ENCODE measurements at regions not wholly inside any gene's neighbourhood (a gene's known extent, or its start where the extent isn't known, plus 50 kb on each side); places are given as distances from the start of the nearest gene placed in this dataset.

GRCh38 chr16:17023606-17024005 lies 447.2 kb downstream of the XYLT1 start:
- H3K9ac ChIP-seq: no peak overlapping the region
- H3K27ac ChIP-seq: no peak overlapping the region
- no peak overlapping the region for H2AFZ ChIP-seq (replicated peaks)
- H3K9me3 ChIP-seq (ENCODE audit: low read depth): no peaks in the 10 kb centered on the region
- Mint-ChIP-seq H3K4me1 (peaks cover 11% of the 10 kb centered on the region), H3K27ac (peak overlapping the region; percentile 54), H3K4me3 (no peak overlapping the region), H3K27me3 (ENCODE audit: insufficient read depth, low read depth) (peaks cover 4% of the 10 kb centered on the region), H3K9me3 (peaks cover 2% of the 10 kb centered on the region), H3K36me3 (no peaks in the 10 kb centered on the region)
- peak overlapping the region; percentile 67 for H3K4me2 ChIP-seq
- no peak for TF ChIP-seq EZH2phosphoT487 (IDR thresholded peaks at IDR 0.05)
- TF ChIP-seq CTCF (IDR thresholded peaks at IDR 0.05): no peak
- TF ChIP-seq EZH2 (IDR thresholded peaks at IDR 0.05): no peak
- H3F3A ChIP-seq (ENCODE audit: low read depth): peaks cover 10% of the 10 kb centered on the region
- no peak overlapping the region for H3K4me3 ChIP-seq
- H3K4me1 ChIP-seq: peaks cover 17% of the 10 kb centered on the region
- no peaks in the 10 kb centered on the region for H3K79me2 ChIP-seq (ENCODE audit: low read depth)
- H3K27me3 ChIP-seq: no peaks in the 10 kb centered on the region
- no peaks in the 10 kb centered on the region for H3K36me3 ChIP-seq
- no peak for DNase-seq (ENCODE audit: low spot score)
- H4K20me1 ChIP-seq (ENCODE audit: low read depth): no peaks in the 10 kb centered on the region

- no peaks in the 10 kb centered on the region for H4K20me1 ChIP-seq (ENCODE audit: low read depth)
- H3K4me2 ChIP-seq: no peak overlapping the region
- Mint-ChIP-seq H3K36me3 (no peaks in the 10 kb centered on the region), H3K4me1 (peaks cover 11% of the 10 kb centered on the region), H3K9me3 (no peaks in the 10 kb centered on the region), H3K4me3 (no peak overlapping the region), H3K27me3 (ENCODE audit: insufficient read depth, low read depth) (peaks cover 5% of the 10 kb centered on the region), H3K27ac (peak overlapping the region; percentile 71)
- H3K4me3 ChIP-seq: no peak overlapping the region
- peaks cover 17% of the 10 kb centered on the region for H3K4me1 ChIP-seq
- no peak for DNase-seq (ENCODE audit: low spot score)
- no peak overlapping the region for H3K9ac ChIP-seq
- H2AFZ ChIP-seq (replicated peaks): no peak overlapping the region
- H3K27me3 ChIP-seq: no peaks in the 10 kb centered on the region
- no peaks in the 10 kb centered on the region for H3K79me2 ChIP-seq (ENCODE audit: low read depth)
- no peaks in the 10 kb centered on the region for H3K9me3 ChIP-seq (ENCODE audit: low read depth)
- no peak overlapping the region for H3K27ac ChIP-seq
- no peaks in the 10 kb centered on the region for H3K36me3 ChIP-seq
- TF ChIP-seq CTCF (IDR thresholded peaks at IDR 0.05) (no peak), EZH2phosphoT487 (IDR thresholded peaks at IDR 0.05) (no peak), EZH2 (IDR thresholded peaks at IDR 0.05) (no peak)
- peaks cover 4% of the 10 kb centered on the region for H3F3A ChIP-seq (ENCODE audit: low read depth)
Observed at GRCh38 chr16:17024514-17024913, 446.2 kb downstream of the XYLT1 start.

GRCh38 chr16:17026600-17027242 lies 444.0 kb downstream of the XYLT1 start:
- Histone ChIP-seq H3K36me3 (no peaks in the 10 kb centered on the region), H3K79me2 (ENCODE audit: low read depth) (no peaks in the 10 kb centered on the region), H3K27me3 (no peaks in the 10 kb centered on the region), H3K9me3 (ENCODE audit: low read depth) (no peaks in the 10 kb centered on the region), H3K27ac (no peak overlapping the region), H3K4me2 (no peak overlapping the region), H3F3A (ENCODE audit: low read depth) (peaks cover 4% of the 10 kb centered on the region), H2AFZ (replicated peaks) (no peak overlapping the region), H3K9ac (no peak overlapping the region), H3K4me3 (no peak overlapping the region), H4K20me1 (ENCODE audit: low read depth) (no peaks in the 10 kb centered on the region), H3K4me1 (peaks cover 17% of the 10 kb centered on the region)
- TF ChIP-seq CTCF (IDR thresholded peaks at IDR 0.05) (no peak), EZH2 (IDR thresholded peaks at IDR 0.05) (no peak), EZH2phosphoT487 (IDR thresholded peaks at IDR 0.05) (no peak)
- peaks cover 11% of the 10 kb centered on the region for H3K4me1 Mint-ChIP-seq
- H3K27ac Mint-ChIP-seq: no peak overlapping the region
- peaks cover 5% of the 10 kb centered on the region for H3K27me3 Mint-ChIP-seq (ENCODE audit: insufficient read depth, low read depth)
- H3K4me3 Mint-ChIP-seq: no peak overlapping the region
- H3K36me3 Mint-ChIP-seq: no peaks in the 10 kb centered on the region
- no peak for DNase-seq (ENCODE audit: low spot score)
- H3K9me3 Mint-ChIP-seq: peaks cover 4% of the 10 kb centered on the region

Data from neural progenitor cell (in vitro differentiated cells).